ENCODE measurements at regions not wholly inside any gene's neighbourhood (a gene's known extent, or its start where the extent isn't known, plus 50 kb on each side); places are given as distances from the start of the nearest gene placed in this dataset.

- DNase-seq, result no peak
Observed at GRCh38 chr16:5560084-5560483, 462.5 kb upstream of the EEF2KMT start.

DNA sequence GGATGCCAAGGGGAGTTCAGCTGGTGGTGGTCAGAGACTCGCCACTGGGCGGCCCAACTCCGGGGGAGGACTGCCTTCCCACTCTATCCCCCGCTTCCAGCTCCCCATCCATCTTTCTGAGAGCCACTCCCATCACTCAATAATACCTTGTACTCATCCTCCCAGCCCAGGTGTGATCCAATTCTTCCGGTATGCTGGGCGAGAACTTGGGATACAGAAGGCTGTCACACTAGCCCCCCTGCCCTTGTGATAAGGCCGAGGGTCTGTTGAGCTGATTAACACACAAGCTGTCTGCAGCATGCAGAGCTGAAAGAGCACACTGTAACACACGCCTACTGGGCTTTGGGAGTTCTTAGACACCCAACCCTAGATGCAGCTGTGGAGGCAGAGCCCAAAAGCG is 460.4 kb upstream of the EEF2KMT start:
- DNase-seq, result no peak

DNA sequence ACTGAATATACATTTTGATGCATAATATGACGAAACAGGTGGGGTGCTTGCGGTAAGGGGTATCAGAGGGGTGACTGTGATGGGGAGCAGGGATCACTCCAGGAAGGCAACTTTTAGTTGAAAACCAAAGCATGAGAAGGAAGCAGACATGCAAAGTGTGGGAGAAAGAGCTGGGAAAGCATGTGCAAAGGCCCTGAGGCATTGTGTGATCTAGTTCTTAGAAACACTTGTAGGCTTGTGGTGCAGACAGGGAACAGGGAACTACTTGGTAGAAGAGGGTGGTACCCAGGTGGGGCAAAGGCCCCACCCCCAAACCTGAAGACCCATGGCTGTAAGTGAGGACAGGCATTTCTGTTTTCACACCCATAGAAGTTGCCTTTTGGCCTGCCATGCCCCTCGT is 459.9 kb upstream of the EEF2KMT start:
- DNase-seq, result no peak

- no peak for DNase-seq
Observed at GRCh38 chr16:5556158-5556810, 458.7 kb upstream of the EEF2KMT start.

- no peak for DNase-seq
Observed at GRCh38 chr16:5551909-5552308, 454.3 kb upstream of the EEF2KMT start.

DNA sequence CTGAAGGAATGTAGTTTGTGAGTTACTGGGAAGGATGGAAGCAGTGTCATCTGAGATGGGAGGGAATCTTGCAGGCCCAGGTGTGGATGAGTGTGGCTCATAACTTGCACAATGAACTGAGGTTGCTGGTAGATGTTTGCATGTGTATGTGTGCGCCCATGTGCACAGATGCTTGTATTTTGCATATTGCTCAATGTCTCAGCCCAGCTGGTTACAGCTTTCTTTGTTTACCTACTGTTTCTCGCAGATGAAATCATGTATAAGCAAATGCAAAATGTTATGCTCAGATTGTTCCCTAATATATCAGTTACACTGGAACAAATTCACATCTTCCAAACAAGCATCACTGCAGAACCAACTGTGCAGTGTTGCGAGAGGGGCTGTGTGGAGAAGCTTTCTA is 452.2 kb upstream of the EEF2KMT start:
- DNase-seq, result no peak

DNA sequence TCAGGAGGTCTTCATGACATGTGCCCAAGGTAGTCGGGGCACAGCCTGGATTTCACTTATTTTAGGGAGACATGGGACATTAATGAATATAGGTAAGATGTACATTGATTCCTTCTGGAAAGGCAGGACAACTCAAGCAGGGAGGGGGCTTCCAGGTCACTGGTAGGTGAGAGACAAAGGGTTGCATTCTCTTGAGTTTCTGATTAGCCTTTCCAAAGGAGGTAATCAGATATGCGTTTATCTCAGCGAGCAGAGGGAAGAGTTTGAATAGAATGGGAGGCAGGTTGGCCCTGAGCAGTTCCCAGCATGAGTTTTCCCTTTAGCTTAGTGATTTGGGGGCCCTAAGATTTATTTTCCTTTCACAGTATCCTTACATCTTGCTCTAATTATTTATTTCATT is 443.8 kb upstream of the EEF2KMT start:
- no peak for DNase-seq

GRCh38 chr16:5537347-5537746 is 439.8 kb upstream of the EEF2KMT start:
- DNase-seq, result no peak

GRCh38 chr16:5533321-5533888 is 435.8 kb upstream of the EEF2KMT start:
- DNase-seq, result no peak

DNA sequence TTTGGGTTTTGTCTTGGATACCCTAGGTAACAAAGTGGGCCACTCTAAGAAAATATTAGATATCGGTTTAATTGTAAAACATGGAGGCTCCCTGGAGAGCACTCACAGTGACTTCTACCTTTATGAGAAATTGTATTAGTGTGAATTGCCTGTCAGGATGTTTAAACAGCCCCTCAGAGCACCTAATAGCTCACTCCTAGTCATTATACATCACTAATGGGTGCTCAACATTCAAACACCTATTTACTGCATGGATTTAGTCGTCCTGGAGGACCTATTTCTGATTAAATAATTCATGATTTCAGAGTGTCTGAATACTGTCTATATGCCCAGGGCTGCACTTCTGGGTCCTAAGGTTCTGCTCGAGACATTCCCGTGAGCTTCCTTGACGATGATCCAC is 430.2 kb upstream of the EEF2KMT start:
- DNase-seq, result no peak

GRCh38 chr16:5526826-5527225 is 429.2 kb upstream of the EEF2KMT start:
- DNase-seq, result no peak

DNA sequence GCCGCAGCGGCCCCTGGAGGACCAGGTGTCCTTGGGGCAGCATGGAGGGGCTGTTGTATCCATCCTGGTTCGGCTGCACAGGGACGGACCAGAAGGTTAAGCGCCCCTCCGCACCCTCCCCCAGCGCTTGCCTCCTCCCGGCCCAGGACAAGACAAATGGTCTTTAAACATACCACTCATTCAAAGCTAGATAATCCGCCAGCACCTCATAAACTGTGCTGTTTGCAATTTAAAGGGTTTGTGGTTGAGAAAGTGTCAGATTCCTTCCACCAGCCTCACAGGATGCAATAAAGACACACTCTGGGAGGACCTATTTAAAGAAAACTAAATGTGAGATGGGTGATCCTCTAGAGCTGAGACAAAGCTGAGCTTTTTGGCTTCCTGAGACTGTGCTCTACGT is 426.2 kb upstream of the EEF2KMT start:
- no peak for DNase-seq

DNA sequence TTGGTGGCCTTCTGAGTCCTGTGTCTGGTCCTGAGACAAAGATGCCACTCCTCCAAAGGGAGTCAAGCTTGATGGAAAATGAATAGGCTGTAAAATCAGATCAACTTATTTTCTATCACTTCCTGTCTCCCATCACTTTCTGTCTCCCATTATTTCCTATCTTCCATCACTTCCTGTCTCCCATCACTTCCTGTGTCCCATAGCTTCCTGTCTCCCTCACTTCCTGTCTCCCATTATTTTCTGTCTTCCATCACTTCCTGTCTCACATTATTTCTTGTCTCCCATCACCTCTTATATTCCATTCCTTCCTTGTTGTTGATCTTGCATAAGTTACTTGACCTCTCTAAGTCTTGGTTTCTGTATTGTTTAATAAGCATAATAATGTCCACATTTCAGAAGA is 418.5 kb upstream of the EEF2KMT start:
- DNase-seq, result no peak

GRCh38 chr16:5512014-5512413 is 414.4 kb upstream of the EEF2KMT start:
- DNase-seq, result no peak

DNA sequence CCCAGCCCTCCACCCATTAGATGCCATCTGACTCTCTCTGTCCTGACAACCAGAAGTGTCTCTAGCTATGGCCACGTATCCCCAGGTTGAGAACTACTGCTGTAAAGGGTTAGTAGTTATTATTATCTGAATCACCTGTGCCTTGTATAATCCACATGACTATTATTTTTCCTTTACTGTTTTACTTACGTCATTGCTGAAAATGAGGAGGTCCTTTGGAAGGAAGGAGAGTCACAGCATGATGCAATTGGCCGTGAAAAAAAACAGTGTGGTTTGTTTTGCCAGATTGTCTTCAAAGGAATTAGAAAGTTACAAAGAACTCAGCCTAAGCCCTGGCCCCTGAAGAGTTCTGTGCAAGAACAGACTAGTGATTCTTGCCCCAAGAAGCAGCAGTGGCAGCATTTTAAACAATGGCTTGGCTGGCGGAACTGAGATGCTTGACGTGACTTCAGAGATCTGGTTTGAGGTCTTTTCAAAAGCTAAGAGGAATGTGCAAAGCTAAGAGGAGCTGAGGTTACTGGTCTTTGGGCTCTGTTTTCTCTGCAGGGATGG is 413.3 kb upstream of the EEF2KMT start:
- no peak for DNase-seq

- DNase-seq, result no peak
Observed at GRCh38 chr16:5509794-5510193, 412.2 kb upstream of the EEF2KMT start.

DNA sequence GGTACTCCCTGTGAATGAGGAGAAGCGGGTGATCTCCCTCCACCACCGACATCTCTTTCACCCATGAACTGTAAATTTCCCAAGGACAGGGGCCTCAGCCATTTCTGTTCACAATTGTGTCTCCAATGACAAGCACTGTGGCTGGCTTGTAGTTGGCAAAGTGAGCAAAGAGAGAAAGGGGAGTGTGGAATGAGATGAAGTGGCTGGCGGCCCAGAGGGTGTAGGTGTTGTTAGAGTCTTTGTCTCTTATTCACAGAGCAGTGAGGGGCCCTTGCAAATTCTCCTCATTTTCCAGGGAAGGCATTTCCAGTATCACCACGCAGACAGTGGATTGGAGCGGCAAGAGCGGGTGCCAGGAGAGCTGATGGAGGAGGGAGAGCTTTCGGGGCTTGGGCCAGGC is 411.7 kb upstream of the EEF2KMT start:
- no peak for DNase-seq

DNA sequence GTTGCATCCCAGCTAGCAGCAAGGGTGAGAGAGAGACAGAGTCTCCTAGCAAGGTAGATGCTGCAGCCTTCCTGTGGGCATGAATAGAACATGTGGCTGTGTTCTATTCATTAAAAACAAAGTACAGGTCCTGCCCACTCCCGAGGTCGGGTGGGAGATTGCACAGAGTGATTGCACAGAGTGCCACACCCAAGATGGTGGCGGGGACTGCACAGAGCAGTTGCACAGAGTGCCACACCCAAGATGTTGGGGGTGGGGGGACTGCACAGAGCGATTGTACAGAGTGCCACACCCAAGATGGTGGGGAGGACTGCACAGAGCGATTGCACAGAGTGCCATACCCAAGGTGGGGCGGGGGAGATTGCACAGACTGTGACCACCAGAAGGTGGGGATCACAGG is 410.8 kb upstream of the EEF2KMT start:
- DNase-seq, result no peak

DNA sequence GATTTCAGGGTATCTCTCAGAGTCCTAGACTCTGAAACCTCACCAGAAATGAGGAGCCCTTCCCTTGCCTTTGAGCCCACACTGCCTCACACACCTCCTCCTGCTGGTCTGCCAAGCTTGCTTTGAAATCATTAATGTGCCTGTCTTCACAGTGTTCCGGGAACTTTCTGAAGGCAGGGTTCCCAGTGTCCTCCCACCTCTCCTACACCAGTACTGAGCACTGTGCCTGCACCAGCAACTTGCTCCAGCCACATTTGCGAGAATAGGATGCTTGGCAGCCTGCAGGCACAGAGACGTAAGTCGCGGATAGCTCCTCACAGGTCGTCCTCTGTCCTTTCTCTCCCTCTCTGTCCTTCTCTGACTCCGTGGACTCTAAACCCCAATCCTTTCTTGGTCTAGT is 408.4 kb upstream of the EEF2KMT start:
- no peak for DNase-seq

DNA sequence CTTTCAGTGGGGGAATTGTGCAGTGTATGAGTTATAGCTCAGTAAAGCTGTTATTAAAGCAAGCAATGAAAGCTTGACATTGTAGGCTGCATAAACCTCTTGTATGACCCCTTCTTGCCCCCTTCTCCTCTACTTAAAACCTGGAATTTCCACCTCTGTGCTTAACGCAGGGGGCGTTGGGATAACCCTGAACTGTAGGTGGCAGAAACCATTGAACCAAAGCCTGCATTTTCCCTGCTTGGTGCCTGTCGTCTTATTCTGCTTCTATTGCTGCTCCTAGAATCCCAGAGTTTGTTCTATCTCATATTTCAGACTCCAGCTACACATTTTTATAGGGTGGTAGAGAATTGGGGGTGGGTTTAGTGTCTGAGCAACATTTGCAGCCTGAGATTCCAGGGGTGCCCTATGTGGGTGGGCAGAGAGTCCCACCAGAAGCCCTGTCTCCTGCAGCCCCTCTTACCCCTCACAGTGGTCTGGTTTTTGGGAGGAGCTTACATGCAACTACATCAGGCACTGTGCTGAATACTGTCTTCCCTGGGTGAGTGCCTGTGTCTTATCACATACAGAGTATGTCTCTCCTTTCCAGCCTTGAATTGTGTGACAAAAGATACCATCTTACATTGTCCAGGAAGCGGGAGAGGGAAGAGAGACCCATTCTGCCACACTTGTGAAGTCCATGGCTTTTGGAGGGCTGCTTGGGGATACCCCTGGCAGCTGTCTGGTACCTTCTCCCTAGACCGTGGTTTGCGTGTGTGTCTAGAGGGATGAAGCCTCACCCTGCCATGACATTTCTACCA is 407.7 kb upstream of the EEF2KMT start:
- no peak for DNase-seq

DNA sequence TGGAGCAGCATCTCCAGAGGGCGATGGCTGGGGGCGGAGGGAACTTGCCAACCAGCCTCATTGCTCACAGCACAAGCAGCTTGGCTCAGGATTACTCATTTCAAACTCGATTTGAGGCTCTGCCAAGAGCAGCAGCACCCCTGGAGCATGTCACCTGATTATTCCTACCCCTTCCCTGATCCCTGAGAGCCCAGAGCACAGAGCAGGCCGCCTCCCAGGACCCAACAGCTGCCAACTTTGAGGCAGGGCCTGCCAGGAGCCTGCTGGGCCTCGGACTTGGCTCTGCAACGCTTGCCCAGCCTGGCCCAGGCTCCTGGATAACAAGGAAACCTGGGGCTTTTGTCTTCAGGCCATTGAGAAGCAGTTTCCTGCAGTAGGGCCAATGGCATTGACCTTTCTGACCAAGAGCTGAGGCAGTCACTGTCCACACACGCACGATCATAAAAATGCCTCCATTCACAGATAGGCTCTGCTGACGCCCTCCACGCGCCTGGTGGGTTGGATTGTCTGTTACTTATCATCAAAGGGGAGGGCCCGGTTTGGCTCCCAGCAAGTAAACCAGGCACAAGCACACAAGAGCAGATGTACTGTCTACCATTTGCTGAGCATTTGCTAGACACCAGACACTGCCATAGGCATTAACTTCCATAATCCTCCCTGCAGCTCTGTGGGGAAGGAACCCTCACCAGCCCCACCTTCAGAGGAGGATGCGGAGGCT is 406.6 kb upstream of the EEF2KMT start:
- DNase-seq, result no peak

- no peak for DNase-seq
Observed at GRCh38 chr16:5502944-5503343, 405.3 kb upstream of the EEF2KMT start.

GRCh38 chr16:5502467-5502869 is 404.9 kb upstream of the EEF2KMT start:
- no peak for DNase-seq
